Natural killer cell (primary cell): ENCODE measurements at regions not wholly inside any gene's neighbourhood (a gene's known extent, or its start where the extent isn't known, plus 50 kb on each side); places are given as distances from the start of the nearest gene placed in this dataset.

Experiments used
- ATAC-seq, 3 donors: fragments of 150-1000 bp in 2 of 3; fragments of 200-7000 bp in 1 of 3; cut with Tn5 transposase; 1 replicate in 1 of 3; 2 replicates in 2 of 3; pipeline ENCODE4 v1.10.0; 2021; ENCODE audit warnings: mild to moderate bottlenecking in 2 of 3, moderate library complexity in 2 of 3
- DNase-seq, 2 donors: peaks; one replicate each; pipeline versions ENCODE4 v3.0.0 to v3.0.0-alpha.2; 2013 to 2021; ENCODE audit warnings: mixed read lengths in 1 of 2
- H3K27ac ChIP-seq: one replicate; pipeline ENCODE4 v1.5.1; 2013; ENCODE audit warnings: mild to moderate bottlenecking, low read length
- H3K27me3 ChIP-seq: one replicate; pipeline ENCODE4 v1.6.1; 2013; ENCODE audit warnings: low read length; ENCODE audit not compliant: control insufficient read depth, insufficient read depth
- H3K36me3 ChIP-seq: one replicate; pipeline ENCODE4 v1.6.1; 2013; ENCODE audit warnings: low read length; ENCODE audit not compliant: control insufficient read depth, insufficient read depth
- H3K4me1 ChIP-seq: one replicate; pipeline ENCODE4 v1.6.1; 2013; ENCODE audit warnings: low read length; ENCODE audit not compliant: control insufficient read depth, insufficient read depth
- H3K4me3 ChIP-seq: one replicate; pipeline ENCODE4 v1.5.1; 2013; ENCODE audit warnings: low read length
- H3K9me3 ChIP-seq: one replicate; pipeline ENCODE4 v1.6.1; 2013; ENCODE audit warnings: low read length; ENCODE audit not compliant: control insufficient read depth, insufficient read depth
- H3K27ac Mint-ChIP-seq, 2 donors: one replicate each; pipeline ENCODE4 v1.8.0; 2022; ENCODE audit warnings: mild to moderate bottlenecking in 2 of 2, mixed read lengths in 2 of 2, moderate library complexity in 1 of 2
- H3K27me3 Mint-ChIP-seq, 2 donors: one replicate each; pipeline ENCODE4 v1.8.0; 2022; ENCODE audit warnings: low read depth in 2 of 2, mixed read lengths in 2 of 2
- H3K36me3 Mint-ChIP-seq: one replicate; pipeline ENCODE4 v1.8.0; 2022; ENCODE audit warnings: mixed read lengths
- H3K4me1 Mint-ChIP-seq, 2 donors: one replicate each; pipeline ENCODE4 v1.8.0; 2022; ENCODE audit warnings: mixed read lengths in 2 of 2
- H3K4me3 Mint-ChIP-seq: one replicate; pipeline ENCODE4 v1.8.0; 2022; ENCODE audit warnings: mild to moderate bottlenecking, moderate library complexity, mixed read lengths
- H3K9me3 Mint-ChIP-seq, 2 donors: one replicate each; pipeline ENCODE4 v1.8.0; 2022; ENCODE audit warnings: mixed read lengths in 2 of 2
- WGBS: methylation state at CpG from one replicate; pipeline ENCODE4 v1.1.7; 2013; ENCODE audit warnings: missing lambda C conversion rate; ENCODE audit not compliant: insufficient coverage; 5-methylcytosine and 5-hydroxymethylcytosine counted together
- intact Hi-C: fragments of 100-400 bp; cut with micrococcal nuclease; formaldehyde crosslinking; loops from one replicate; pipeline ENCODE4 v1.14.2; 2022
- TF ChIP-seq, protein P1 (sequence below): fragments of 200-600 bp; IDR thresholded peaks from one replicate; pipeline ENCODE4 v1.8.0; 2022; ENCODE audit warnings: antibody characterized with exemption

DNA sequence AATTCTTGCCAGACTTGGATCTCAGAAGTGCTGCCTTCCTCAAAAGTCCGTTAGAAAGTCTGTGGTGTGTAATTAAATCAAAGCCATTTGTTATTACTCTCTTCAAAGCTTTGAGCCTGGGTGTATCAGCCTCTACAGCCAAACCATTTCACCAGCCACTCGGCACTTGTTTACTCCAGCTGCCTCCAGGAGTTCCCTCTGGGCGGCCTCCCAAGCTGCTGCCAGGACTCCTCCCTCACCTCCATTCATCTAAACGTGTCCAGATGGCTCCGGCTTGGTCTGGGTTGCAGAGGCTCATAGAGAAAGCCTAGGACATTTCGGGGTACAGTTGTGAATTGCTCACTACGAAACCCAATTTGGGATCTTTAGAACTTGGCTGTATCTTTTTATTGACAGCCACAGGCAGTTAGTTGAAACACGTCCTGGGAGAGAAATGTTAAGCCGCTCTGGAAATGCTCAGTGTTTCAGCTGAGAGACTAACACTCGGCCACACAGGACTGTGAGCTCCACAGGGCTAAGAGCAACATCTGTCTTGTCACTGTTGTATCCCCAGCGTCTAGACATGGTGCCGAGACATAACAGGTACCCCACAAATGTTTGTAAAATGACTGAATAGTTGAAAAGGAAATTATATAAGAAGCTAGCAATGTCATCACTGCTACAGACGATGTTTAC, 116.9 kb upstream of the NGF start:
- peaks cover 0 to 2% of the 10 kb centered on the region in 2 donors for H3K27me3 Mint-ChIP-seq
- 83% methylated on average over 13 of the region's 13 CpGs for WGBS
- H3K4me1 ChIP-seq, result no peaks in the 10 kb centered on the region
- DNase-seq (no peak), ATAC-seq (no peak)
- H3K4me3 ChIP-seq, result no peak overlapping the region
- H3K27ac Mint-ChIP-seq, result no peak overlapping the region
- no peaks in the 10 kb centered on the region for H3K9me3 ChIP-seq
- no peak overlapping the region for H3K27ac ChIP-seq
- H3K4me3 Mint-ChIP-seq, result no peak overlapping the region
- H3K36me3 ChIP-seq, result no peaks in the 10 kb centered on the region
- no peaks in the 10 kb centered on the region for H3K27me3 ChIP-seq
- no peaks in the 10 kb centered on the region for H3K9me3 Mint-ChIP-seq
- intact Hi-C loops, result no loop called here
- no peaks in the 10 kb centered on the region for H3K36me3 Mint-ChIP-seq
- no peaks in the 10 kb centered on the region for H3K4me1 Mint-ChIP-seq
- TF ChIP-seq, protein P1, sequence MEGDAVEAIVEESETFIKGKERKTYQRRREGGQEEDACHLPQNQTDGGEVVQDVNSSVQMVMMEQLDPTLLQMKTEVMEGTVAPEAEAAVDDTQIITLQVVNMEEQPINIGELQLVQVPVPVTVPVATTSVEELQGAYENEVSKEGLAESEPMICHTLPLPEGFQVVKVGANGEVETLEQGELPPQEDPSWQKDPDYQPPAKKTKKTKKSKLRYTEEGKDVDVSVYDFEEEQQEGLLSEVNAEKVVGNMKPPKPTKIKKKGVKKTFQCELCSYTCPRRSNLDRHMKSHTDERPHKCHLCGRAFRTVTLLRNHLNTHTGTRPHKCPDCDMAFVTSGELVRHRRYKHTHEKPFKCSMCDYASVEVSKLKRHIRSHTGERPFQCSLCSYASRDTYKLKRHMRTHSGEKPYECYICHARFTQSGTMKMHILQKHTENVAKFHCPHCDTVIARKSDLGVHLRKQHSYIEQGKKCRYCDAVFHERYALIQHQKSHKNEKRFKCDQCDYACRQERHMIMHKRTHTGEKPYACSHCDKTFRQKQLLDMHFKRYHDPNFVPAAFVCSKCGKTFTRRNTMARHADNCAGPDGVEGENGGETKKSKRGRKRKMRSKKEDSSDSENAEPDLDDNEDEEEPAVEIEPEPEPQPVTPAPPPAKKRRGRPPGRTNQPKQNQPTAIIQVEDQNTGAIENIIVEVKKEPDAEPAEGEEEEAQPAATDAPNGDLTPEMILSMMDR, result no peak

DNA sequence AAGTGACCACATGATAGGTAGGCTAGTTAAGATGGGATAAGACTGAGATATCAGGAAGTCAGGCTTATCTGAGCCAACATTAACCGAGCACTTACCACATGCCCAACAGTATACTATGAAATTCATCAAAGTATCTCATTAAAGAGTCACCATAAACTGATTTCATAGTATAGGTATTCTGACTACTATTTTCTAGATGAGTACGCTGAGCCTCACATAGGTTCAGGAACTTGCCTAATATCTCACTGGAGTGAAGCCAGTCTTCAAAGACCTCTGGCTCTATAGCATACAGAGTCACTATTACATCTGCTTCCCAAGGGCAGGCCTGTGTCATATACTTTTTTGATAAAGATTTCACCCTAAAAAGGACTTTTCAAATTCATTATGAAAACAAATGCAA, 115.6 kb upstream of the NGF start:
- H3K4me1 Mint-ChIP-seq, result no peaks in the 10 kb centered on the region
- no peak for DNase-seq
- H3K27ac ChIP-seq, result no peak overlapping the region
- H3K27ac Mint-ChIP-seq, result no peak overlapping the region
- no peaks in the 10 kb centered on the region for H3K27me3 ChIP-seq
- no peaks in the 10 kb centered on the region for H3K36me3 Mint-ChIP-seq
- H3K4me3 ChIP-seq, result no peak overlapping the region
- no peaks in the 10 kb centered on the region for H3K9me3 Mint-ChIP-seq
- H3K4me1 ChIP-seq, result no peaks in the 10 kb centered on the region
- H3K9me3 ChIP-seq, result no peaks in the 10 kb centered on the region
- peaks cover 2 to 7% of the 10 kb centered on the region in 2 donors for H3K27me3 Mint-ChIP-seq
- no peaks in the 10 kb centered on the region for H3K36me3 ChIP-seq
- no peak overlapping the region for H3K4me3 Mint-ChIP-seq
- ATAC-seq, result no peak
- TF ChIP-seq, protein P1, result no peak
- 100% methylated on average over 1 of the region's 2 CpGs for WGBS
- intact Hi-C loops, result no loop called here

DNA sequence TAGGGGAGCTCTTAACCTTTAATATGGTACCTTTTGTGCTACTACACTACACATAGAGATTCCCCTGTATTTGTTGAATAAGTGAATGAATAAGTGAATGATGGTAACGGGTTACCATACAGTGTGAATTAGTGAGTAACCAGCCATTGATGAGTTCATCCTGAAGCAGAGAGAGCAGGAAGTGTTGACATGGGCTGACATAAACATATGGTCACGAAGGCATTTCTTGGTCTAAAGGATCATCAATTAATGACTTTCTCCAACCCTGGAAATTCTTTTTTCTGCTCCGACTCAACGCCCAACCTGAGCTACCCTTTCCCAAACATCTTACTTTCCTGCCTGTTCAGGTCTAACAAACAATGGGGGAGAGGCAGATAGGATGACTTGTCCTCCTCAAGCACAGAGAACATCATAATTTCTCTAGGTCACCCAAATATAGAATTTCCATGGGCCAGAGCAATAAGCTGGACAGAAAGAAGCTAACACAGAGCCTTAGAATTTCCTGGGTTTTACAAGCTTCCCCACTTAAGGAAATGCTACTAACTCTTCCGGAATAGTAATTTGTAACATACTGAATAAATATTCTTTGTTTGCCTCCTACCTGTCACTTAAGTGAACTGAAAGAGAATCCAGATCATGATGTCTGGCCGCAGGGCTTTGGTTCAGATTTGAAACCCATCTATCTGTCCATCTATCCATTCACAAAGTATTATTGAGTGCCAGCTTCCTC, 114.7 kb upstream of the NGF start:
- TF ChIP-seq, protein P1, result no peak
- Mint-ChIP-seq H3K27me3 (peaks cover 5 to 16% of the 10 kb centered on the region in 2 donors), H3K36me3 (no peaks in the 10 kb centered on the region), H3K9me3 (no peaks in the 10 kb centered on the region), H3K4me1 (no peaks in the 10 kb centered on the region), H3K27ac (no peak overlapping the region), H3K4me3 (no peak overlapping the region)
- no peak for DNase-seq
- no peaks in the 10 kb centered on the region for H3K4me1 ChIP-seq
- no peak for ATAC-seq
- H3K4me3 ChIP-seq, result no peak overlapping the region
- intact Hi-C loops, result no loop called here
- H3K27me3 ChIP-seq, result no peaks in the 10 kb centered on the region
- no peaks in the 10 kb centered on the region for H3K36me3 ChIP-seq
- no peak overlapping the region for H3K27ac ChIP-seq
- WGBS, result 87% methylated on average over 6 of the region's 6 CpGs
- H3K9me3 ChIP-seq, result no peaks in the 10 kb centered on the region
